BJ (cell line): ENCODE measurements at regions not wholly inside any gene's neighbourhood (a gene's known extent, or its start where the extent isn't known, plus 50 kb on each side); places are given as distances from the start of the nearest gene placed in this dataset.

Experiments
- CTCF ChIA-PET: fragments of 350-600 bp; formaldehyde crosslinking; extraction: SDS; loops from one replicate; lab custom pipeline; 2021; ENCODE audit warnings: antibody characterized with exemption, inconsistent platforms; lab: Yijun Ruan, JAX
- POLR2A ChIA-PET: fragments of 300-600 bp; sonication (Branson Sonifier 250); formaldehyde crosslinking; extraction: SDS; loops from one replicate; lab custom pipeline; 2021; ENCODE audit warnings: antibody characterized with exemption; lab: Charles Lee
- DNase-seq: peaks from one replicate; pipeline ENCODE4 v3.0.0-alpha.2; 2011; ENCODE audit warnings: low read depth
- H3K27me3 ChIP-seq: 2 replicates; pipeline ENCODE4 v1.6.0; 2011; ENCODE audit warnings: low read length; ENCODE audit not compliant: control insufficient read depth, insufficient read depth
- H3K36me3 ChIP-seq: 2 replicates; pipeline ENCODE4 v1.5.1; 2011; ENCODE audit warnings: low read length; ENCODE audit not compliant: control insufficient read depth, insufficient read depth
- H3K4me3 ChIP-seq: 2 replicates; pipeline ENCODE4 v1.5.1; 2011; ENCODE audit warnings: low read depth, mild to moderate bottlenecking, control low read depth, low read length
- CTCF ChIP-seq: IDR thresholded peaks from 2 replicates; pipeline ENCODE4 v1.5.1; 2011; ENCODE audit warnings: low read depth, mild to moderate bottlenecking, control low read depth, inconsistent platforms, low read length, moderate library complexity; ENCODE audit not compliant: insufficient read depth

GRCh38 chr14:101116486-101117130 is 213.1 kb upstream of the RTL1 start:
- TF ChIP-seq CTCF = no peak
- no peaks in the 10 kb centered on the region for H3K36me3 ChIP-seq
- no peak for DNase-seq
- CTCF ChIA-PET = no interaction called here
- H3K27me3 ChIP-seq = peaks cover 5% of the 10 kb centered on the region
- POLR2A ChIA-PET = no interaction called here
- H3K4me3 ChIP-seq = no peak overlapping the region

GRCh38 chr14:101117543-101117942 is 214.0 kb upstream of the RTL1 start:
- ChIA-PET CTCF (no interaction called here), POLR2A (no interaction called here)
- no peak for DNase-seq
- Histone ChIP-seq H3K27me3 (peaks cover 5% of the 10 kb centered on the region), H3K4me3 (no peak overlapping the region), H3K36me3 (no peaks in the 10 kb centered on the region)
- TF ChIP-seq CTCF = no peak

- TF ChIP-seq CTCF = no peak
- DNase-seq = no peak
- Histone ChIP-seq H3K36me3 (no peaks in the 10 kb centered on the region), H3K4me3 (no peak overlapping the region), H3K27me3 (peaks cover 5% of the 10 kb centered on the region)
- ChIA-PET CTCF (no interaction called here), POLR2A (no interaction called here)
These were observed 214.7 kb upstream of the RTL1 start for GRCh38 chr14:101118233-101118632.

GRCh38 chr14:101118746-101119591 is 215.4 kb upstream of the RTL1 start:
- ChIA-PET POLR2A (no interaction called here), CTCF (no interaction called here)
- peaks cover 5% of the 10 kb centered on the region for H3K27me3 ChIP-seq
- H3K4me3 ChIP-seq = no peak overlapping the region
- no peak for TF ChIP-seq CTCF
- no peaks in the 10 kb centered on the region for H3K36me3 ChIP-seq
- no peak for DNase-seq

GRCh38 chr14:101119830-101120571 is 216.5 kb upstream of the RTL1 start:
- ChIA-PET POLR2A (no interaction called here), CTCF (no interaction called here)
- H3K36me3 ChIP-seq = no peaks in the 10 kb centered on the region
- peaks cover 5% of the 10 kb centered on the region for H3K27me3 ChIP-seq
- H3K4me3 ChIP-seq = no peak overlapping the region
- no peak for TF ChIP-seq CTCF
- no peak for DNase-seq
